Keratinocyte (primary cell): ENCODE measurements at regions not wholly inside any gene's neighbourhood (a gene's known extent, or its start where the extent isn't known, plus 50 kb on each side); places are given as distances from the start of the nearest gene placed in this dataset.

Experiments used
- DNase-seq: peaks from one replicate; pipeline ENCODE4 v3.0.0-alpha.2; 2011; ENCODE audit warnings: low read depth, missing footprints, low spot score
- FAIRE-seq: peaks from 2 replicates; lab custom pipeline; 2011; peaks lifted over from hg19 to GRCh38; lab: Jason Lieb, UNC
- H2AFZ ChIP-seq: 2 replicates; pipeline ENCODE4 v1.6.0; 2012; ENCODE audit warnings: low read length, control low read depth, inconsistent platforms; ENCODE audit not compliant: control insufficient read depth
- H3K27ac ChIP-seq: 2 replicates; pipeline ENCODE4 v1.5.1; 2011; ENCODE audit warnings: low read length; ENCODE audit not compliant: control insufficient read depth, insufficient read depth
- H3K27me3 ChIP-seq: 3 replicates; pipeline ENCODE4 v1.6.0; 2011; ENCODE audit warnings: low read length; ENCODE audit not compliant: control insufficient read depth, insufficient read depth; ENCODE audit errors: extremely low read depth
- H3K36me3 ChIP-seq, 2 experiments: 2 replicates in 1 of 2; 3 replicates in 1 of 2; pipeline ENCODE4 v1.5.1; 2011; ENCODE audit warnings: low read length in 2 of 2, mild to moderate bottlenecking in 1 of 2; ENCODE audit not compliant: control insufficient read depth in 2 of 2, insufficient read depth in 2 of 2; ENCODE audit errors: extremely low read depth in 1 of 2
- H3K4me1 ChIP-seq: 3 replicates; pipeline ENCODE4 v1.5.1; 2011; ENCODE audit warnings: low read length; ENCODE audit not compliant: control insufficient read depth, insufficient read depth; ENCODE audit errors: extremely low read depth
- H3K4me2 ChIP-seq: 3 replicates; pipeline ENCODE4 v1.6.0; 2011; ENCODE audit warnings: low read depth, low read length; ENCODE audit not compliant: control insufficient read depth, insufficient read depth; ENCODE audit errors: extremely low read depth
- H3K4me3 ChIP-seq, 3 experiments: fragments of 200-600 bp in 1 of 3; sonication (generic) in 1 of 3; 2 replicates in 2 of 3; 3 replicates in 1 of 3; pipeline ENCODE4 v1.5.1; 2011 to 2016; ENCODE audit warnings: low read length in 3 of 3, mild to moderate bottlenecking in 3 of 3, control low read depth in 2 of 3, inconsistent platforms in 1 of 3, low read depth in 1 of 3, mixed read lengths in 1 of 3, mixed run types in 1 of 3, moderate library complexity in 1 of 3; ENCODE audit not compliant: control insufficient read depth in 2 of 3, insufficient read depth in 2 of 3; ENCODE audit errors: extremely low read depth in 1 of 3
- H3K79me2 ChIP-seq: 2 replicates; pipeline ENCODE4 v1.6.0; 2012; ENCODE audit warnings: low read length; ENCODE audit not compliant: control insufficient read depth, insufficient read depth
- H3K9ac ChIP-seq: 3 replicates; pipeline ENCODE4 v1.6.0; 2011; ENCODE audit warnings: low read length; ENCODE audit not compliant: control insufficient read depth, insufficient read depth; ENCODE audit errors: extremely low read depth
- H3K9me1 ChIP-seq: 3 replicates; pipeline ENCODE4 v1.6.0; 2011; ENCODE audit warnings: low read length; ENCODE audit not compliant: control insufficient read depth, insufficient read depth; ENCODE audit errors: extremely low read depth
- H3K9me3 ChIP-seq: 2 replicates; pipeline ENCODE4 v1.5.1; 2012; ENCODE audit warnings: low read depth, low read length; ENCODE audit not compliant: control insufficient read depth
- H4K20me1 ChIP-seq: 3 replicates; pipeline ENCODE4 v1.6.0; 2011; ENCODE audit warnings: low read length; ENCODE audit not compliant: control insufficient read depth, insufficient read depth; ENCODE audit errors: extremely low read depth
- CTCF ChIP-seq, 3 experiments: IDR thresholded peaks in 1 of 3; conservative IDR thresholded peaks in 1 of 3; optimal IDR thresholded peaks in 1 of 3; 2 replicates in 2 of 3; 3 replicates in 1 of 3; pipeline versions ENCODE3 to v1.5.1; 2011; ENCODE audit warnings: low read length in 3 of 3, mild to moderate bottlenecking in 3 of 3, moderate library complexity in 2 of 3, control low read depth in 1 of 3, inconsistent platforms in 1 of 3; ENCODE audit not compliant: insufficient read depth in 2 of 3; ENCODE audit errors: extremely low read depth in 1 of 3
- EZH2 ChIP-seq: IDR thresholded peaks from one replicate; pipeline ENCODE4 v1.6.1; 2012; ENCODE audit warnings: inconsistent platforms, mild to moderate bottlenecking, low read length, moderate library complexity
- dilution Hi-C: fragments of 300-500 bp; cut with MboI; formaldehyde crosslinking; loops from one replicate; pipeline ENCODE4 v1.7.0; 2020; ENCODE audit warnings: low sequenced_read_pairs; ENCODE audit not compliant: extremely low pct_ligation_motif_present

DNA sequence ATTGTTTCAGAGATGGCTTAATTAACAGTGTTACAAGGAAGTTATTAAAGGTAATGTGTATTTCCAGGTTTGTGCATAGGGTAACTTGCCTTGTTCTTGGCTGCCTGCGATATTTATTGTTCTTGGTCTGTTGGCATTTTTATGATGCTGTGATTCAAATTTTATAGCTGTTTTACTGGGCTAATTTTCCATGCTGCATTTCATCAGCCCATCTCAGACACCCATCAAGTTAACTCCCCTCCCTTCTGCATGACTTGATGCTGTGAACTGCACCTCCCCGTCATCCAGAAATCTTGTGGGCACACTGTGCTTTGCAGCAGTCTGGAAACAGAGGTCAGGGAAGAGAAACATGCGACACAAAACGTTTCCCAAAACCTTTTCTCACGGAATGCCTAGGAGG lies 1049.2 kb downstream of the AACS start:
- Histone ChIP-seq H3K9ac (no peak overlapping the region), H2AFZ (no peak overlapping the region), H3K79me2 (no peaks in the 10 kb centered on the region), H4K20me1 (no peaks in the 10 kb centered on the region), H3K36me3 (no peaks in the 10 kb centered on the region), H3K27ac (no peak overlapping the region), H3K4me3 (no peak overlapping the region), H3K9me1 (no peaks in the 10 kb centered on the region), H3K27me3 (no peaks in the 10 kb centered on the region), H3K9me3 (no peaks in the 10 kb centered on the region), H3K4me1 (no peaks in the 10 kb centered on the region), H3K4me2 (no peak overlapping the region)
- TF ChIP-seq CTCF (optimal IDR thresholded peaks at IDR 0.05 in 1 of 3, IDR thresholded peaks at IDR 0.05 in 1 of 3, conservative IDR thresholded peaks at IDR 0.05 in 1 of 3; ENCODE audit: extremely low read depth in 1 of 3, insufficient read depth in 2 of 3, low read length in 3 of 3) = no peak
- TF ChIP-seq EZH2 = no peak
- FAIRE-seq = no peak
- dilution Hi-C loops = no loop called here
- no peak for DNase-seq

DNA sequence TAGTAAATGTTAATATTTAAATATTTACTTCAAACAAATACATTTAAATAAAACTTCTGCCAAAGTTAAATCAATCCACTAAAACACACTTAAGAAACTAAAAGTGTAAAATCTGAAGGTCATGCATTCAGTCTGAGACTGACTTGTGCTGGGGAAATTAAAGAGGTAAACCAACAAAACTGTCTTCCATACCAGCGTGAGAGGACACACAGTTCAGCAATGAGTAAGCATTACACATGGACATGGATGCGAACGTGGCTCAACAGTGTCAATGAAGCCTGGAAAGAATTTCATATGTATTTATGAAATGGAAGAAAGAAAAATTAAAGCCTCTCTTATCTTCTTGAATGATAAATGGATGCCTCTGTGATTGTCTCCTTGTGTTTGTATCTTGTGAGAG lies 1052.3 kb downstream of the AACS start:
- no peak for TF ChIP-seq CTCF (optimal IDR thresholded peaks at IDR 0.05 in 1 of 3, IDR thresholded peaks at IDR 0.05 in 1 of 3, conservative IDR thresholded peaks at IDR 0.05 in 1 of 3; ENCODE audit: extremely low read depth in 1 of 3, insufficient read depth in 2 of 3, low read length in 3 of 3)
- TF ChIP-seq EZH2 = no peak
- Histone ChIP-seq H3K4me2 (no peak overlapping the region), H2AFZ (no peak overlapping the region), H3K9ac (no peak overlapping the region), H3K27me3 (no peaks in the 10 kb centered on the region), H3K9me1 (no peaks in the 10 kb centered on the region), H3K4me1 (no peaks in the 10 kb centered on the region), H4K20me1 (no peaks in the 10 kb centered on the region), H3K27ac (no peak overlapping the region), H3K79me2 (no peaks in the 10 kb centered on the region), H3K9me3 (no peaks in the 10 kb centered on the region), H3K4me3 (no peak overlapping the region), H3K36me3 (no peaks in the 10 kb centered on the region)
- DNase-seq (no peak), FAIRE-seq (no peak)
- dilution Hi-C loops = no loop called here
